H9 (cell line): ENCODE measurements at regions not wholly inside any gene's neighbourhood (a gene's known extent, or its start where the extent isn't known, plus 50 kb on each side); places are given as distances from the start of the nearest gene placed in this dataset.

Experiments used
- DNase-seq: peaks from one replicate; pipeline ENCODE4 v3.0.0-alpha.2; 2017
- H2AFZ ChIP-seq: one replicate; pipeline ENCODE4 v1.6.1; 2013; ENCODE audit warnings: mild to moderate bottlenecking, low read length, control low read depth, moderate library complexity
- H2AK5ac ChIP-seq: 2 replicates; pipeline ENCODE4 v1.6.1; 2013; ENCODE audit warnings: low read length, control low read depth, mixed read lengths; ENCODE audit not compliant: insufficient read length
- H2BK120ac ChIP-seq: one replicate; pipeline ENCODE4 v1.6.1; 2013; ENCODE audit warnings: low read depth, mild to moderate bottlenecking, low read length, control low read depth, inconsistent platforms; ENCODE audit not compliant: poor library complexity, severe bottlenecking
- H2BK12ac ChIP-seq: 2 replicates; pipeline ENCODE4 v1.6.1; 2013; ENCODE audit warnings: low read length, control low read depth, mixed read lengths, low read depth; ENCODE audit not compliant: insufficient read length
- H2BK15ac ChIP-seq: 2 replicates; pipeline ENCODE4 v1.6.1; 2013; ENCODE audit warnings: low read depth, low read length, control low read depth
- H2BK20ac ChIP-seq: one replicate; pipeline ENCODE4 v1.6.1; 2013; ENCODE audit warnings: low read depth, mild to moderate bottlenecking, low read length, control low read depth, inconsistent platforms; ENCODE audit not compliant: poor library complexity, severe bottlenecking
- H2BK5ac ChIP-seq: 2 replicates; pipeline ENCODE4 v1.6.1; 2013; ENCODE audit warnings: low read length, control low read depth, mixed read lengths; ENCODE audit not compliant: insufficient read length
- H3K14ac ChIP-seq: 2 replicates; pipeline ENCODE4 v1.6.1; 2013; ENCODE audit warnings: low read length, control low read depth; ENCODE audit not compliant: insufficient read depth
- H3K18ac ChIP-seq: 2 replicates; pipeline ENCODE4 v1.6.1; 2013; ENCODE audit warnings: low read depth, mild to moderate bottlenecking, mixed read lengths, low read length, control low read depth; ENCODE audit not compliant: insufficient read length
- H3K23ac ChIP-seq: 2 replicates; pipeline ENCODE4 v1.6.1; 2013; ENCODE audit warnings: low read length, control low read depth, mixed read lengths, low read depth; ENCODE audit not compliant: insufficient read length
- H3K23me2 ChIP-seq: 2 replicates; pipeline ENCODE4 v1.6.1; 2013; ENCODE audit warnings: low read depth, mild to moderate bottlenecking, mixed read lengths, low read length, control low read depth; ENCODE audit not compliant: insufficient read length, poor library complexity, severe bottlenecking
- H3K27ac ChIP-seq: 2 replicates; pipeline ENCODE4 v1.5.1; 2013; ENCODE audit warnings: low read length, control low read depth, mixed read lengths, low read depth; ENCODE audit not compliant: insufficient read length
- H3K27me3 ChIP-seq: 2 replicates; pipeline ENCODE4 v1.6.1; 2013; ENCODE audit warnings: low read length, control low read depth, inconsistent platforms; ENCODE audit not compliant: insufficient read depth
- H3K4ac ChIP-seq: 2 replicates; pipeline ENCODE4 v1.6.1; 2013; ENCODE audit warnings: low read depth, mild to moderate bottlenecking, control low read depth, inconsistent platforms, low read length, moderate library complexity
- H3K4me1 ChIP-seq: 2 replicates; pipeline ENCODE4 v1.6.1; 2013; ENCODE audit warnings: low read length, control low read depth, inconsistent platforms; ENCODE audit not compliant: insufficient read depth
- H3K4me2 ChIP-seq: 2 replicates; pipeline ENCODE4 v1.6.1; 2013; ENCODE audit warnings: low read length, control low read depth, mixed read lengths; ENCODE audit not compliant: insufficient read length, insufficient read depth
- H3K56ac ChIP-seq: 2 replicates; pipeline ENCODE4 v1.6.1; 2013; ENCODE audit warnings: low read depth, mild to moderate bottlenecking, mixed read lengths, low read length, control low read depth; ENCODE audit not compliant: insufficient read length
- H3K79me1 ChIP-seq: 2 replicates; pipeline ENCODE4 v1.6.1; 2013; ENCODE audit warnings: low read depth, mild to moderate bottlenecking, moderate library complexity, low read length, control low read depth, inconsistent platforms; ENCODE audit not compliant: insufficient read depth, poor library complexity, severe bottlenecking
- H3K79me2 ChIP-seq: 2 replicates; pipeline ENCODE4 v1.6.1; 2013; ENCODE audit warnings: low read length, control low read depth, inconsistent platforms; ENCODE audit not compliant: insufficient read depth
- H3K9ac ChIP-seq: 2 replicates; pipeline ENCODE4 v1.6.1; 2013; ENCODE audit warnings: low read length, control low read depth, mixed read lengths; ENCODE audit not compliant: insufficient read length; ENCODE audit errors: extremely low read depth
- H3K9me3 ChIP-seq: one replicate; pipeline ENCODE4 v1.6.1; 2013; ENCODE audit warnings: low read depth, low read length, inconsistent platforms; ENCODE audit not compliant: control insufficient read depth
- H3T11ph ChIP-seq: one replicate; pipeline ENCODE4 v1.6.1; 2013; ENCODE audit warnings: mild to moderate bottlenecking, low read length, control low read depth, inconsistent platforms
- H4K20me1 ChIP-seq: one replicate; pipeline ENCODE4 v1.6.1; 2013; ENCODE audit not compliant: control insufficient read depth, insufficient read length, insufficient read depth
- H4K5ac ChIP-seq: 2 replicates; pipeline ENCODE4 v1.6.1; 2013; ENCODE audit warnings: low read depth, mild to moderate bottlenecking, mixed read lengths, low read length, control low read depth; ENCODE audit not compliant: insufficient read length
- H4K8ac ChIP-seq: replicated peaks from 2 replicates; pipeline ENCODE4 v1.6.1; 2013; ENCODE audit warnings: low read length, control low read depth, mixed read lengths, low read depth; ENCODE audit not compliant: insufficient read length
- H4K91ac ChIP-seq: 2 replicates; pipeline ENCODE4 v1.6.1; 2013; ENCODE audit warnings: low read depth, mild to moderate bottlenecking, moderate library complexity, mixed read lengths, low read length, control low read depth; ENCODE audit not compliant: insufficient read length
- H3K27ac Mint-ChIP-seq, 3 experiments: 2 replicates in 2 of 3; 3 replicates in 1 of 3; pipeline ENCODE4 v1.8.0; 2020 to 2021; ENCODE audit warnings: mixed read lengths in 3 of 3, mild to moderate bottlenecking in 1 of 3, moderate library complexity in 1 of 3
- H3K27me3 Mint-ChIP-seq: 2 replicates; pipeline ENCODE4 v1.8.0; 2021; ENCODE audit warnings: low read depth, mild to moderate bottlenecking, moderate library complexity, mixed read lengths
- H3K36me3 Mint-ChIP-seq, 3 experiments: 2 replicates in 2 of 3; 3 replicates in 1 of 3; pipeline ENCODE4 v1.8.0; 2020 to 2021; ENCODE audit warnings: low read depth in 3 of 3, mixed read lengths in 3 of 3; ENCODE audit not compliant: insufficient read depth in 1 of 3
- H3K4me1 Mint-ChIP-seq, 2 experiments: 2 replicates each; pipeline ENCODE4 v1.8.0; 2020; ENCODE audit warnings: mixed read lengths in 2 of 2
- H3K4me3 Mint-ChIP-seq, 2 experiments: 2 replicates in 1 of 2; 3 replicates in 1 of 2; pipeline ENCODE4 v1.8.0; 2020 to 2021; ENCODE audit warnings: mild to moderate bottlenecking in 2 of 2, mixed read lengths in 2 of 2, moderate library complexity in 1 of 2
- H3K9me3 Mint-ChIP-seq, 2 experiments: 2 replicates in 1 of 2; 3 replicates in 1 of 2; pipeline ENCODE4 v1.8.0; 2020; ENCODE audit warnings: mild to moderate bottlenecking in 2 of 2, mixed read lengths in 2 of 2, moderate library complexity in 1 of 2
- CTCF ChIP-seq: fragments of 200-600 bp; sonication (generic); conservative IDR thresholded peaks from 3 replicates; pipeline ENCODE4 v1.8.0; 2021; ENCODE audit warnings: antibody characterized with exemption, mild to moderate bottlenecking
- WGBS: extraction: QIAGEN DNeasy Blood & Tissue Kit; methylation state at CpG from one replicate; pipeline ENCODE4 v1.1.7; 2013; ENCODE audit warnings: missing lambda C conversion rate, low lambda C conversion rate, mixed read lengths; ENCODE audit not compliant: insufficient read length; ENCODE audit errors: extremely low coverage; 5-methylcytosine and 5-hydroxymethylcytosine counted together

- H3K27me3 Mint-ChIP-seq, result peaks cover 2% of the 10 kb centered on the region
- Histone ChIP-seq H4K91ac (no peak overlapping the region), H3K23me2 (no peaks in the 10 kb centered on the region), H2AFZ (no peak overlapping the region), H3K27ac (no peak overlapping the region), H4K20me1 (no peaks in the 10 kb centered on the region), H3K79me2 (no peaks in the 10 kb centered on the region), H4K8ac (no peak overlapping the region), H3K4me2 (no peak overlapping the region), H3T11ph (no peak overlapping the region), H3K56ac (no peak overlapping the region), H4K5ac (no peak overlapping the region), H3K9me3 (peaks cover 55% of the 10 kb centered on the region), H3K9ac (no peak overlapping the region), H3K79me1 (no peaks in the 10 kb centered on the region), H3K23ac (no peak overlapping the region), H3K18ac (no peak overlapping the region), H2AK5ac (no peak overlapping the region), H2BK5ac (no peak overlapping the region), H2BK120ac (no peak overlapping the region), H3K14ac (no peak overlapping the region), H2BK15ac (no peak overlapping the region), H3K27me3 (no peaks in the 10 kb centered on the region), H2BK12ac (no peak overlapping the region), H3K4ac (no peak overlapping the region), H3K4me1 (no peaks in the 10 kb centered on the region), H2BK20ac (no peak overlapping the region)
- peaks cover 71 to 89% of the 10 kb centered on the region in 2 experiments for H3K9me3 Mint-ChIP-seq
- no peak overlapping the region for H3K4me3 Mint-ChIP-seq
- H3K4me1 Mint-ChIP-seq, result no peaks in the 10 kb centered on the region
- no CpG with 5 or more reads among the region's 5 CpGs for WGBS
- no peak for TF ChIP-seq CTCF
- H3K27ac Mint-ChIP-seq, result no peak overlapping the region
- DNase-seq, result no peak
- peaks cover 5 to 12% (median 6%) of the 10 kb centered on the region in 3 experiments; a peak in 5 of 7 replicates for H3K36me3 Mint-ChIP-seq
Measured at GRCh38 chr14:105882626-105883025, 356.2 kb downstream of the TMEM121 start.
